ENCODE measurements at regions not wholly inside any gene's neighbourhood (a gene's known extent, or its start where the extent isn't known, plus 50 kb on each side); places are given as distances from the start of the nearest gene placed in this dataset.

- TF ChIP-seq, protein P1, sequence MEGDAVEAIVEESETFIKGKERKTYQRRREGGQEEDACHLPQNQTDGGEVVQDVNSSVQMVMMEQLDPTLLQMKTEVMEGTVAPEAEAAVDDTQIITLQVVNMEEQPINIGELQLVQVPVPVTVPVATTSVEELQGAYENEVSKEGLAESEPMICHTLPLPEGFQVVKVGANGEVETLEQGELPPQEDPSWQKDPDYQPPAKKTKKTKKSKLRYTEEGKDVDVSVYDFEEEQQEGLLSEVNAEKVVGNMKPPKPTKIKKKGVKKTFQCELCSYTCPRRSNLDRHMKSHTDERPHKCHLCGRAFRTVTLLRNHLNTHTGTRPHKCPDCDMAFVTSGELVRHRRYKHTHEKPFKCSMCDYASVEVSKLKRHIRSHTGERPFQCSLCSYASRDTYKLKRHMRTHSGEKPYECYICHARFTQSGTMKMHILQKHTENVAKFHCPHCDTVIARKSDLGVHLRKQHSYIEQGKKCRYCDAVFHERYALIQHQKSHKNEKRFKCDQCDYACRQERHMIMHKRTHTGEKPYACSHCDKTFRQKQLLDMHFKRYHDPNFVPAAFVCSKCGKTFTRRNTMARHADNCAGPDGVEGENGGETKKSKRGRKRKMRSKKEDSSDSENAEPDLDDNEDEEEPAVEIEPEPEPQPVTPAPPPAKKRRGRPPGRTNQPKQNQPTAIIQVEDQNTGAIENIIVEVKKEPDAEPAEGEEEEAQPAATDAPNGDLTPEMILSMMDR (IDR thresholded peaks at IDR 0.05; ENCODE audit: insufficient read depth, low read length, poor library complexity, severe bottlenecking): no peak
- no peak for TF ChIP-seq EZH2phosphoT487 (conservative IDR thresholded peaks at IDR 0.05; ENCODE audit: low read length)
- Histone ChIP-seq H3K4me2 (ENCODE audit: low read depth, low read length, poor library complexity, severe bottlenecking) (no peak overlapping the region), H3K9me3 (ENCODE audit: insufficient read depth, low read length) (no peaks in the 10 kb centered on the region), H3K27ac (ENCODE audit: low read depth, low read length) (no peak overlapping the region), H3K27me3 (ENCODE audit: low read length) (no peaks in the 10 kb centered on the region), H3K9ac (ENCODE audit: low read length) (no peak overlapping the region), H3K4me3 (ENCODE audit: insufficient read depth, low read length, poor library complexity, severe bottlenecking) (no peak overlapping the region), H3F3A (ENCODE audit: insufficient read depth) (no peaks in the 10 kb centered on the region), H3K79me2 (ENCODE audit: insufficient read depth, low read length) (no peaks in the 10 kb centered on the region), H3K9me2 (replicated peaks; ENCODE audit: insufficient read depth, low read length) (no peaks in the 10 kb centered on the region), H3K36me3 (ENCODE audit: low read length) (no peaks in the 10 kb centered on the region), H2AFZ (ENCODE audit: low read depth, low read length, severe bottlenecking) (no peak overlapping the region), H4K20me1 (ENCODE audit: low read depth, low read length) (no peaks in the 10 kb centered on the region)
Observed at GRCh38 chr5:2381861-2382260, 369.6 kb downstream of the IRX2 start.

GRCh38 chr5:2381070-2381469 is 370.4 kb downstream of the IRX2 start:
- H3K27ac ChIP-seq (ENCODE audit: low read depth, low read length): no peak overlapping the region
- H3K9ac ChIP-seq (ENCODE audit: low read length): no peak overlapping the region
- H4K20me1 ChIP-seq (ENCODE audit: low read depth, low read length): no peaks in the 10 kb centered on the region
- no peak overlapping the region for H3K4me2 ChIP-seq (ENCODE audit: low read depth, low read length, poor library complexity, severe bottlenecking)
- no peak overlapping the region for H2AFZ ChIP-seq (ENCODE audit: low read depth, low read length, severe bottlenecking)
- no peaks in the 10 kb centered on the region for H3K36me3 ChIP-seq (ENCODE audit: low read length)
- TF ChIP-seq, protein P1 (IDR thresholded peaks at IDR 0.05; ENCODE audit: insufficient read depth, low read length, poor library complexity, severe bottlenecking): no peak
- no peak for TF ChIP-seq EZH2phosphoT487 (conservative IDR thresholded peaks at IDR 0.05; ENCODE audit: low read length)
- H3K27me3 ChIP-seq (ENCODE audit: low read length): no peaks in the 10 kb centered on the region
- no peaks in the 10 kb centered on the region for H3K9me2 ChIP-seq (replicated peaks; ENCODE audit: insufficient read depth, low read length)
- no peaks in the 10 kb centered on the region for H3K79me2 ChIP-seq (ENCODE audit: insufficient read depth, low read length)
- no peaks in the 10 kb centered on the region for H3K9me3 ChIP-seq (ENCODE audit: insufficient read depth, low read length)
- no peaks in the 10 kb centered on the region for H3F3A ChIP-seq (ENCODE audit: insufficient read depth)
- H3K4me3 ChIP-seq (ENCODE audit: insufficient read depth, low read length, poor library complexity, severe bottlenecking): no peak overlapping the region

GRCh38 chr5:2378976-2379375 is 372.5 kb downstream of the IRX2 start:
- Histone ChIP-seq H3K27ac (ENCODE audit: low read depth, low read length) (no peak overlapping the region), H3K4me2 (ENCODE audit: low read depth, low read length, poor library complexity, severe bottlenecking) (no peak overlapping the region), H3K9me3 (ENCODE audit: insufficient read depth, low read length) (no peaks in the 10 kb centered on the region), H3K36me3 (ENCODE audit: low read length) (no peaks in the 10 kb centered on the region), H4K20me1 (ENCODE audit: low read depth, low read length) (no peaks in the 10 kb centered on the region), H3K79me2 (ENCODE audit: insufficient read depth, low read length) (no peaks in the 10 kb centered on the region), H2AFZ (ENCODE audit: low read depth, low read length, severe bottlenecking) (no peak overlapping the region), H3K4me3 (ENCODE audit: insufficient read depth, low read length, poor library complexity, severe bottlenecking) (no peak overlapping the region), H3K9me2 (replicated peaks; ENCODE audit: insufficient read depth, low read length) (no peaks in the 10 kb centered on the region), H3F3A (ENCODE audit: insufficient read depth) (no peaks in the 10 kb centered on the region), H3K9ac (ENCODE audit: low read length) (no peak overlapping the region), H3K27me3 (ENCODE audit: low read length) (no peaks in the 10 kb centered on the region)
- TF ChIP-seq, protein P1 (IDR thresholded peaks at IDR 0.05; ENCODE audit: insufficient read depth, low read length, poor library complexity, severe bottlenecking): no peak
- TF ChIP-seq EZH2phosphoT487 (conservative IDR thresholded peaks at IDR 0.05; ENCODE audit: low read length): no peak
